Upper lobe of right lung (tissue), 1 donor: ENCODE measurements at regions not wholly inside any gene's neighbourhood (a gene's known extent, or its start where the extent isn't known, plus 50 kb on each side); places are given as distances from the start of the nearest gene placed in this dataset.
"Not testable (repeated sequence)": the region's sequence is repeated elsewhere in the genome, so short reads cannot be mapped to it uniquely, and the experiment has no call there.

Source experiments
- ATAC-seq: fragments of 200-7000 bp; cut with Tn5 transposase; one replicate; pipeline ENCODE4 v1.9.1; 2020; ENCODE audit warnings: mild to moderate bottlenecking, moderate library complexity
- DNase-seq: peaks from one replicate; pipeline ENCODE4 v3.0.0-alpha.2; 2020
- H3K27ac ChIP-seq: fragments of 200-600 bp; one replicate; pipeline ENCODE4 v1.8.0; 2022
- H3K27me3 ChIP-seq: fragments of 200-600 bp; one replicate; pipeline ENCODE4 v1.8.0; 2022; ENCODE audit warnings: mild to moderate bottlenecking
- H3K36me3 ChIP-seq: fragments of 200-600 bp; one replicate; pipeline ENCODE4 v1.8.0; 2022
- H3K4me1 ChIP-seq: fragments of 200-600 bp; one replicate; pipeline ENCODE4 v1.8.0; 2022
- H3K4me3 ChIP-seq: fragments of 200-600 bp; one replicate; pipeline ENCODE4 v1.8.0; 2022; ENCODE audit warnings: mild to moderate bottlenecking
- H3K9me3 ChIP-seq: fragments of 200-600 bp; one replicate; pipeline ENCODE4 v1.8.0; 2022
- CTCF ChIP-seq: fragments of 200-600 bp; IDR thresholded peaks from one replicate; pipeline ENCODE4 v1.8.0; 2022; ENCODE audit warnings: antibody characterized with exemption
- intact Hi-C: fragments of 100-400 bp; cut with DNase I; formaldehyde crosslinking; loops from one replicate; pipeline ENCODE4 v1.11.0; 2022
- donor health status: DM: no; HTN: yes; CAD: no; lungs with severe emphysema.

GRCh38 chr20:29085625-29086024, 2171.8 kb upstream of the DEFB115 start:
- H3K4me1 ChIP-seq: no peaks in the 10 kb centered on the region
- no peaks in the 10 kb centered on the region for H3K36me3 ChIP-seq
- no peak for TF ChIP-seq CTCF
- H3K4me3 ChIP-seq: no peak overlapping the region
- intact Hi-C loops: no loop called here
- H3K27me3 ChIP-seq: no peaks in the 10 kb centered on the region
- ATAC-seq (no peak), DNase-seq (no peak)
- no peak overlapping the region for H3K27ac ChIP-seq
- H3K9me3 ChIP-seq: no peaks in the 10 kb centered on the region

GRCh38 chr20:29086145-29086718, 2171.2 kb upstream of the DEFB115 start:
- ATAC-seq, H3K9me3 ChIP-seq, DNase-seq, H3K36me3 ChIP-seq, intact Hi-C loops, H3K4me3 ChIP-seq, H3K27me3 ChIP-seq, H3K27ac ChIP-seq, H3K4me1 ChIP-seq: not testable (repeated sequence)

- intact Hi-C loops: no loop called here
- DNase-seq: no peak
- Histone ChIP-seq H3K27ac (no peak overlapping the region), H3K36me3 (no peaks in the 10 kb centered on the region), H3K27me3 (no peaks in the 10 kb centered on the region), H3K4me1 (no peaks in the 10 kb centered on the region), H3K9me3 (no peaks in the 10 kb centered on the region), H3K4me3 (no peak overlapping the region)
- no peak for TF ChIP-seq CTCF
- ATAC-seq: no peak
These were observed 2170.5 kb upstream of the DEFB115 start for GRCh38 chr20:29086938-29087337.

- H3K36me3 ChIP-seq, H3K9me3 ChIP-seq, DNase-seq, ATAC-seq, H3K4me1 ChIP-seq, H3K27ac ChIP-seq, H3K4me3 ChIP-seq, intact Hi-C loops, H3K27me3 ChIP-seq: not testable (repeated sequence)
These were observed 2169.6 kb upstream of the DEFB115 start for GRCh38 chr20:29087887-29088286.

GRCh38 chr20:29088472-29088871, 2169.0 kb upstream of the DEFB115 start:
- H3K27ac ChIP-seq, ATAC-seq, DNase-seq, H3K27me3 ChIP-seq, H3K4me3 ChIP-seq, H3K36me3 ChIP-seq, H3K9me3 ChIP-seq, intact Hi-C loops, H3K4me1 ChIP-seq: not testable (repeated sequence)

- H3K36me3 ChIP-seq, intact Hi-C loops, H3K9me3 ChIP-seq: not testable (repeated sequence)
These were observed 2168.1 kb upstream of the DEFB115 start for GRCh38 chr20:29089409-29089808.

GRCh38 chr20:29093958-29094357, 2163.5 kb upstream of the DEFB115 start:
- H3K36me3 ChIP-seq, DNase-seq, H3K4me1 ChIP-seq, ATAC-seq, H3K4me3 ChIP-seq, H3K27me3 ChIP-seq, H3K27ac ChIP-seq, intact Hi-C loops, H3K9me3 ChIP-seq: not testable (repeated sequence)

More at GRCh38 chr20:29089409-29089808, 2168.1 kb upstream of the DEFB115 start:
- not testable (repeated sequence) for H3K4me3 ChIP-seq, H3K27ac ChIP-seq, ATAC-seq, H3K27me3 ChIP-seq, H3K4me1 ChIP-seq, DNase-seq

- H3K27me3 ChIP-seq, ATAC-seq, H3K4me3 ChIP-seq, H3K9me3 ChIP-seq, H3K4me1 ChIP-seq, DNase-seq, H3K36me3 ChIP-seq, H3K27ac ChIP-seq, intact Hi-C loops: not testable (repeated sequence)
These were observed 2160.8 kb upstream of the DEFB115 start for GRCh38 chr20:29096695-29097094.

- H3K4me1 ChIP-seq, H3K4me3 ChIP-seq, H3K27me3 ChIP-seq, DNase-seq, intact Hi-C loops, ATAC-seq, H3K27ac ChIP-seq, H3K9me3 ChIP-seq, H3K36me3 ChIP-seq: not testable (repeated sequence)
These were observed 2149.6 kb upstream of the DEFB115 start for GRCh38 chr20:29107884-29108283.

- intact Hi-C loops: not testable (repeated sequence)
These were observed 2148.1 kb upstream of the DEFB115 start for GRCh38 chr20:29109386-29109785.

GRCh38 chr20:29115097-29115496, 2142.4 kb upstream of the DEFB115 start:
- intact Hi-C loops: loop anchor here (10.0 kb wide), 1 partner anchor 760 kb away; no protein-coding TSS in a partner anchor
- not testable (repeated sequence) for H3K36me3 ChIP-seq, H3K27ac ChIP-seq, ATAC-seq, H3K4me1 ChIP-seq, DNase-seq, H3K27me3 ChIP-seq, H3K9me3 ChIP-seq, H3K4me3 ChIP-seq

More at GRCh38 chr20:29109386-29109785, 2148.1 kb upstream of the DEFB115 start:
- not testable (repeated sequence) for H3K27ac ChIP-seq, DNase-seq, ATAC-seq, H3K36me3 ChIP-seq, H3K9me3 ChIP-seq, H3K4me3 ChIP-seq, H3K4me1 ChIP-seq, H3K27me3 ChIP-seq
